HCT116 (cell line): ENCODE measurements at regions not wholly inside any gene's neighbourhood (a gene's known extent, or its start where the extent isn't known, plus 50 kb on each side); places are given as distances from the start of the nearest gene placed in this dataset.

Source experiments
- CBX3 ChIP-seq: IDR thresholded peaks from 2 replicates; pipeline ENCODE4 v1.6.1; 2012; ENCODE audit warnings: low read depth
- CTCF ChIP-seq, 3 experiments: fragments of 200-600 bp in 1 of 3; sonication (generic) in 1 of 3; IDR thresholded peaks in 2 of 3; conservative IDR thresholded peaks in 1 of 3; 2 replicates each; pipeline ENCODE4 v1.5.1; 2012 to 2017; ENCODE audit warnings: low read depth in 2 of 3, low read length in 2 of 3, antibody characterized with exemption in 1 of 3, borderline replicate concordance in 1 of 3, control low read depth in 1 of 3, mild to moderate bottlenecking in 1 of 3, mixed read lengths in 1 of 3, mixed run types in 1 of 3, moderate library complexity in 1 of 3; ENCODE audit not compliant: insufficient read depth in 1 of 3
- EZH2 ChIP-seq: fragments of 200-600 bp; sonication (generic); IDR thresholded peaks from 2 replicates; pipeline ENCODE4 v1.6.1; 2017; ENCODE audit warnings: antibody characterized with exemption, mixed run types
- FOSL1 ChIP-seq: IDR thresholded peaks from 2 replicates; pipeline ENCODE4 v1.6.1; 2012; ENCODE audit warnings: low read depth
- JUND ChIP-seq: IDR thresholded peaks from 2 replicates; pipeline ENCODE4 v1.6.1; 2012
- POLR2A ChIP-seq: IDR thresholded peaks from 2 replicates; pipeline ENCODE4 v1.7.0; 2011; ENCODE audit warnings: borderline replicate concordance; ENCODE audit not compliant: insufficient read depth, insufficient read length; ENCODE audit errors: extremely low read depth
- SIN3A ChIP-seq: IDR thresholded peaks from 2 replicates; pipeline ENCODE4 v1.6.1; 2012; ENCODE audit warnings: low read depth
- YY1 ChIP-seq: IDR thresholded peaks from 2 replicates; pipeline ENCODE4 v1.6.1; 2011; ENCODE audit warnings: low read length, low read depth, moderate library complexity, mild to moderate bottlenecking; ENCODE audit not compliant: insufficient replicate concordance; ENCODE audit errors: extremely low read depth
- ZFX ChIP-seq: fragments of 450-650 bp; IDR thresholded peaks from 2 replicates; pipeline ENCODE4 v1.6.1; 2017

DNA sequence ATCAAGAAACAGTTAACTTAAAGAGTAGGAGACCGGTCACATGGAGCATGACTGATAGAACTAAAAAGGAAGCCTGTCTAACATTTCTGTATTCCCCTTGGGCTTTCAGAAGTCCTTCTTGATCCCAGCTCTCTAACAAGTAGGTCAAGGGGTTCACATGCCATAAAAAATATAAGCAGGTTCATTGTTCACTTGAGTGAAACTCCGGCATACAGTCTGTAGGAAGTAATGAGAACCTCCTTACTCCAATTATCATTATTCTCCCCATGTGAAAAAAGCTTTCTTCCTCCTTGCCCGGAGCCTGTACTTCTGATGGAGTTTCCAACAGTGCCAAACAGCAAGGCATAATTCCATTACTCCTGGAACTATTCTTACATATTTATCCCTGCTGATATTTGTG lies 242.8 kb upstream of the CNTN4 start:
- TF ChIP-seq POLR2A = no peak
- no peak for TF ChIP-seq SIN3A
- TF ChIP-seq CTCF (IDR thresholded peaks at IDR 0.05 in 2 of 3, conservative IDR thresholded peaks at IDR 0.05 in 1 of 3; ENCODE audit: borderline replicate concordance in 1 of 3, insufficient read depth in 1 of 3, low read depth in 2 of 3, low read length in 2 of 3) = no peak
- TF ChIP-seq EZH2 = no peak
- no peak for TF ChIP-seq JUND
- no peak for TF ChIP-seq FOSL1
- no peak for TF ChIP-seq CBX3
- TF ChIP-seq ZFX = no peak
- no peak for TF ChIP-seq YY1
